Cardiac septum (tissue), 1 donor: ENCODE measurements at regions not wholly inside any gene's neighbourhood (a gene's known extent, or its start where the extent isn't known, plus 50 kb on each side); places are given as distances from the start of the nearest gene placed in this dataset.

ENCODE experiments used
- DNase-seq: peaks from one replicate; pipeline ENCODE4 v3.0.0-alpha.2; 2020; ENCODE audit warnings: low spot score
- intact Hi-C: fragments of 100-400 bp; cut with DNase I; formaldehyde crosslinking; loops from one replicate; pipeline ENCODE4 v1.14.0; 2022
- donor health status: DM: no; HTN: no; CAD: no.

DNA sequence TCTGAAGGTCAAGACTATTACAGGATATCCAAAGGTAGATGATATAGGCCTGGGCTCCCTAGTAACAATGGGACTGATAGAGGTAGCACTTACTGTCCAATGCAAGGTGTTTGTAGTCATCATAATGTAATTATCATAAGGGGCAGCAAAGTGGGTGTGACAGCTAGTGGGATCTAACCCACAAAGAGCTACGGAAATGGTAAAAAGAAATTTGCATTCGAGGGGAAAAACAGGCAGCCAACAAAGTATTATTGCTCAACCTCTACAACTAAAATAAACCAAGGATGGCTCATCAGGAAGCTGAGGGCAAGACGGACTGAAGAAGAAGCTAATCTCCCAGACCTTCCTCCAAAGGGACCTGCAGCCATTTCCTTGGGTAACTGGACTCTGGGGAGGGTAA, 211.0 kb downstream of the WDR11 start:
- no peak for DNase-seq
- intact Hi-C loops, result no loop called here

DNA sequence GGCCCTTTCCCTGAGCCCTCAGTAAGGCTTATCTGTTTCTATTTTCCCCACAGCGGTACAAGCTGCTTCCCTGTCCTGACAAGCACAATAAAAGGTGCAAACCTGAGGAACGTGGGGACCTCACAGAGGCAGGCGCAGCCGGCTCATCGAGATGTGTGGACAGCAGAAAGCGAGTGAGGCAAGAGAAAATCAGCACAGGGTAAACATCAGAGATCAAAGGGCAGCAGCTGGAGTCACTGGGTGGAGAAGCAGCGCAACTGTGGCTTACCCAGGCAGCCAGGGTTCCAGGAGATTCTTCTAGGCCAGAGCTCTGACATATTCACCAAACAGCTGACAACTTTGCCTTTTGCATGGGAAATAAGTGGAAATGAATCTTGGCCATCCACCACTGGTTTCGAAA, 212.6 kb downstream of the WDR11 start:
- intact Hi-C loops, result no loop called here

GRCh38 chr10:121064491-121064890, 213.3 kb downstream of the WDR11 start:
- DNase-seq, result no peak
- intact Hi-C loops, result no loop called here

More for the DNA sequence above, 212.6 kb downstream of the WDR11 start:
- no peak for DNase-seq

- DNase-seq, result no peak
- intact Hi-C loops, result no loop called here
Observed at GRCh38 chr10:121065330-121065729, 214.2 kb downstream of the WDR11 start.

- intact Hi-C loops, result no loop called here
- no peak for DNase-seq
Observed at GRCh38 chr10:121069061-121069850, 218.1 kb downstream of the WDR11 start.

DNA sequence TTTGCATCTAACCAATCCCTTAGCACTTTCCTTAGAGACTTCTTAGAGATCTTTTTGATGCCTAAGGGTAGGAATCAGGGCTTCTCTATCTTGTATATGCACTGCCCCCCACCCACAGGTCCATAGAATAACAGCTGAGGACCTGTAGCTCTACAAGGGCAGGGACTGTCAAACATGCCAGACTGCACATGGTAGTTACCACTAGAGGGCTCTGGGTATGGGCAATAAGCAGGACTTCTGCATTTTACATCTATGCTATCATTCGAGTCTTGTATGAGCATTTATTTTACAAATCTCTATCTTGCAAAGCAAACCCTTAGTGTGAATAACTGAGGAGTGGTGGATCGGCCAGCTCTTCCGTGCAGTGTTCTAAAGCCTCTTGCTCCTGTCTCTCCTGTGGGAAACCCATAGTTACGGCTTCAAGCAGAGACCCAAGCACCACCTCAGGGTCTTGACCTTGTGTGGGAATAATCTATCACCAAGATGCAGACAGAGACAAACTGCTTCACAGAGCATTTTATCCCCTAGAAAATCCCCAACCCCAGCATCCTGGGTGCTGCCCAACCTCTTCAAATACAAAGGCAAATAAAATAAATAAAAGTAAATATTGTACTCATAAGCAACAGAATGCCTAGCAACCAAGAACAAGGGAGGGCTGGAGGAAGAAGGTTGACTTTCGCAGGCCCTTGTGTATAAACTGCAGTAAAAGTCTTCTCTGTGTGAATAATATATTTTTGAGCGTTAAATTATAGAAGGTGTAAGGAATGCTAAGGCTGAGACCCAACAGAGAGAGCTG, 219.3 kb downstream of the WDR11 start:
- no peak for DNase-seq
- intact Hi-C loops, result no loop called here

DNA sequence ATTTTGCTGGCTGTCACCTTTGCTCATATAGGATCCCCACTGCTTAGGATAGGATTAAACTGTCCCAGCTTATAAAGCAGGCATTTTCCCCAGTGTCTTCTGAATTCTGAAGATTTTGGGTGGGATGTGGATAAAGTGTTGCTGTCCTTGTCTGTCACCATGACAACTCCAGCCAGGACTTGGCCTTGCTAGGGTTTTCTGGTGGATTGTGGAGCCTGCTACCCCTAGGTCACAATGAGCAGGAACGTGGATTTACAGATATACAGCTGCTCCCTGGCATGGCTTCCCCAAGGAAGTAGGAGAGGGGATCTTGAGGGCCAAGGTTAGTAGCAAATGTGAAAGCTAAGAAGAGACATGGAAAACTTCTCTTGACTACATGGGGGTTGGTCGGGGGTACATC, 220.7 kb downstream of the WDR11 start:
- DNase-seq, result no peak
- intact Hi-C loops, result no loop called here

DNA sequence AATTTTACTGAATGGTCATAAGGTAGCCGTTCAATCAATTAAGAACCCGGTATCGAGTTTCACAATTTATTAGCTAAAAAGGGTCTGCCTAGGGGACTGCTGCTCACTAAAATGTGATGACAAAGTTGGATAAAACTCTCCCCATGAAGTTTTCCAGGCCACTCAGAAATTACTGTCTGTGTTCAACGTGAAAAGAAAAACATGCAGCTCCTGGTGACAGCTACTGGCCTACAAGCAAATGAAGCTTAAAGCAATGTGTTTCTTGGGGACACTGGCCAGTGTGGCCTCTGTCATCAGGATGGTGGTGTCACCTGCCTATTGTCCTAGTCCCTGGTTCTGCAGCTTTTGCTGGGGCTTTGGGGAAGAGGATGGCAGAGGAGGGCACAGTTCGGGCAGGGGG, 222.6 kb downstream of the WDR11 start:
- intact Hi-C loops, result no loop called here

GRCh38 chr10:121076776-121077715, 225.9 kb downstream of the WDR11 start:
- intact Hi-C loops, result no loop called here
- DNase-seq, result no peak

More for the DNA sequence above, 222.6 kb downstream of the WDR11 start:
- DNase-seq, result no peak

GRCh38 chr10:121078036-121078435, 226.9 kb downstream of the WDR11 start:
- no peak for DNase-seq
- intact Hi-C loops, result no loop called here

DNA sequence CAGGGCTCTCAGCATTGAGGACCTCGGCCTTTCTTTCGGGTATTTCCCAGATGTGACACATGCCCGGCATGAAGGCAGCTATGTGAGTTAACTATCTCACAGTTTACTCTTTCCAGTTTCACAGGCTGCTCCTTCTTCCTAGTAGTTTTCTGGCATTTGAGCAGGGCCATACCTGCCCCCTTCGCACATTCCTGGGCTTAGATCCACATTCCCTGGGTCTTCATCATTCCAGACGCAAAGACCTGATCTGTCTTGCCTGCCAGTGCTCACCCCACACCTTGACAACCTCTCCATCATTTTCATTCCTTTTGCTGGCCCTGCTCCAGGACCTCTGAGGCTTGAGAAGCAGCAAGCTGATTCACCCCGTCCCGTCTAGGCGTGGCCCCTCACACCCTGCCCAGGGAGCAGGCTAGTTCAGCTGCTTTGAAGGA, 227.5 kb downstream of the WDR11 start:
- no peak for DNase-seq
- intact Hi-C loops, result no loop called here

- no peak for DNase-seq
- intact Hi-C loops, result no loop called here
Observed at GRCh38 chr10:121079226-121079625, 228.1 kb downstream of the WDR11 start.

GRCh38 chr10:121080281-121080891, 229.2 kb downstream of the WDR11 start:
- intact Hi-C loops, result no loop called here
- no peak for DNase-seq

GRCh38 chr10:121081306-121081705, 230.1 kb downstream of the WDR11 start:
- intact Hi-C loops, result no loop called here

GRCh38 chr10:121082984-121083383, 231.8 kb downstream of the WDR11 start:
- DNase-seq, result no peak
- intact Hi-C loops, result no loop called here

More at GRCh38 chr10:121081306-121081705, 230.1 kb downstream of the WDR11 start:
- no peak for DNase-seq

- DNase-seq, result no peak
- intact Hi-C loops, result no loop called here
Observed at GRCh38 chr10:121084016-121084674, 233.0 kb downstream of the WDR11 start.

DNA sequence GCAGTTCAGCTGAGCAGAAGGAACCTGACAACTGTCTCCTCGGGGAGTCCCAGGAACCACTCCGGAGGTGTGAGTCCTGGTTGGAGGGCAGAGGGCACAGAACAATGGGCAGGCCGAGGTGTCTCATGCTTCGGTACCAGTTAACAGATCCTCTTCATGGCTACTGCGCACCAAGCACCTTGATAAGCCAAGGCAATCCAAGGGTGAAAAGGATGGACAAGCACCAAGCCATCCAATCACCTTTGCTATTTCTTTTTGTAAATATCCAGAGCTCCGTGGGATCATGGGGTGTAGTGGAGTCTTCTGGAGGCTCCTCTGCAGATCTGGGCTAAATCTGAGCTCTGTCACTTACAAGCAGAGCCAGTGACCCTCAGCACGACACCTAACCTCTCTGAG, 233.5 kb downstream of the WDR11 start:
- no peak for DNase-seq
- intact Hi-C loops, result no loop called here

- intact Hi-C loops, result no loop called here
- no peak for DNase-seq
Observed at GRCh38 chr10:121085367-121085766, 234.2 kb downstream of the WDR11 start.

DNA sequence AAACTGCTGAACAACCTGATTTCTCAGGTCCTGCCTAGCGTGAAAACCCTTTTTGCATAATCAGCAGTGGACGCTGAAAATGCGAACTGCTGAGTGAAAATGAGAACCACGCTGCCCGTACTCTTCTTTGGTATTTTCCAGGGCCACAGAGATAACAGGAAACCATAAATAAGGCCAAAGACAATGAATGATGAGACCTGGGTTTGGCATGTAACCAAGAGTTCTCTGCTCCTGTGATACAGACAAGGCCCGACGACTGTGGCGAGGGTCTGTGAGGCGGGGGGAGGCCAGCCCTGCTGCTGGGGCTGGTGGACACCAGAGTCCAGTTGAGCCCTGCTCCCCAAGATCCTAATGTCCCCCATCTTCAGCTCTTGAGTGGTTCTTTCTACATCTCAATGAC, 236.0 kb downstream of the WDR11 start:
- intact Hi-C loops, result no loop called here
- no peak for DNase-seq
